HG02763 (cell line): ENCODE measurements at regions not wholly inside any gene's neighbourhood (a gene's known extent, or its start where the extent isn't known, plus 50 kb on each side); places are given as distances from the start of the nearest gene placed in this dataset.

ENCODE experiments used
- ATAC-seq: cut with Tn5 transposase; IDR thresholded peaks from one replicate; pipeline ENCODE4 v1.9.1; 2021; ENCODE audit warnings: mild to moderate bottlenecking, moderate library complexity; ENCODE audit not compliant: unreplicated experiment

- no peak for ATAC-seq
These were observed 60.0 kb upstream of the HMGA2 start for GRCh38 chr12:65764325-65764724.

- ATAC-seq, result no peak
These were observed 58.9 kb upstream of the HMGA2 start for GRCh38 chr12:65765436-65765813.

GRCh38 chr12:65769880-65770279 lies 54.4 kb upstream of the HMGA2 start:
- ATAC-seq, result no peak
